HG03432 (cell line): ENCODE measurements at regions not wholly inside any gene's neighbourhood (a gene's known extent, or its start where the extent isn't known, plus 50 kb on each side); places are given as distances from the start of the nearest gene placed in this dataset.
"Not testable (repeated sequence)": the region's sequence is repeated elsewhere in the genome, so short reads cannot be mapped to it uniquely, and the experiment has no call there.

Experiments used
- ATAC-seq: cut with Tn5 transposase; IDR thresholded peaks from one replicate; pipeline ENCODE4 v1.9.1; 2021; ENCODE audit warnings: mild to moderate bottlenecking, moderate library complexity; ENCODE audit not compliant: unreplicated experiment

DNA sequence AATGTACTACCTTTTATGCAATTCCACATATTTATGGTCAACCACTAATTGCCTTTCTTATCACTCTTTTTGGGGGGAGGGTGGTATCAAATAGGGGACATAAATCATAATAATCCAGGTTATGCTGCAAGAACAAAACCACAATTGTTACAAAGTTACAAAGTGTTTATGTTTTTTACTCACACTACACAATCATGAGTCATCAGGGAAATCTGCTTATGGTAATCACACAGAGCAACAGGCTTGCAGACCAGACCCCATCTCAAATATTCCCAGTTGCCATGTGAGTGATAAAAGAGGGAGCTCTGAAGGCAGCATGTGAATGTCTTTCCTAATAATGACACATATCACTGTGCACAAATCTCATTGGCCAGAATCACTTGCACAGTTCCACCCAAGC is 304.7 kb upstream of the TMEFF2 start:
- ATAC-seq: no peak

DNA sequence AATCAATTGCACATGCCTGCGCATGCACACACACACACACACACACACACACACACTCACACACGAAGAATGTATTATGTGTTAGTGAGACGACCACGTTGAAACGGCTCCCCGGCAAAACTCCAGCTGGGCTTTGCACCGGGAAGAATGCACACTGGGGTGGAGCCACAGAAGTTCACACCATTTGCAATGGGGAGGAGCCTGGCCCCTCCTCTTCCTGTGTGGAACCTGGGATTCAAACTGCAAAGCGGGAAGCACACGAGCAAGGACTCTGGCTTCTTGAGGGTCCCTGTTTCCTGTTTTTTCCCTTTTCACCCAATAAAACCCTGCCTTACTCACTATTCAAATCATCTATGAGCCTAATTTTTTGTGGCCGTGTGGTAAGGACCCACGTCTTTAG is 304.0 kb upstream of the TMEFF2 start:
- no peak for ATAC-seq

DNA sequence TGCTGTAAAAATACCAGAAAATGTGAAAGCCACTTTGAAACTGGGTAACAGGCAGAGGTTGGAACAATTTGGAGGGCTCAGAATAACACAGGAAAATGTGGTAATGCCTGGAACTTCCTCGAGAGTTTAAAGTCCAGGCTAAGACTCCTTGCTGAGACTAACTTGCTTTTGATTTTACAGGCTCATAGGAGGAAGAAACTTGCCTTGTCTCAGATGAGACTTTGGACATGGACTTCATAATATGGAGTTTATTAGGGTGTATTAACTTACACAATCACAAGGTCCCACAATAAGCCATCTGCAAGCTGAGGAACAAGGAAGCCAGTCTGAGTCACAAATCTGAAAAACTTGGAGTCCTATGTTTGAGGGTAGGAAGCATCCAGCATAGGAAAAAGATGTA is 293.4 kb upstream of the TMEFF2 start:
- not testable (repeated sequence) for ATAC-seq

DNA sequence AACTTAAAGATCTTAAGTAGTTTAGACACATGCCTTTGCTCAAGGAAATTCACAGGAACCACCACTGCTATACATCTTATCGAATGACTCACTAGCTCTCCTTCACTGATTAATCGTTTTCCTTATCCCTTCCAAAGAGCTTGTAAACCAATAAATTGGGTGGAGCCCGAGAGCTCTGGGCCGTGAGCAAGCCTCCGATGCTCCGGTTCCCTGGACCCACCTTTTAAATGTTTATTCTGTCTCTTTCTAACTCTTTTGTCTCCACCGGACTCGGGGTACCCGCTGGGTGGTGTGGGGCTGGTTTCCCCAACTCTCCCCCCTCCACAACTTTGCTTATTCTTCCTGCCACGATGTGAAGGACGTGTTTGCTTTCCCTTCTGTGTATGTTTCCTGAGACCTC is 292.9 kb upstream of the TMEFF2 start:
- ATAC-seq: no peak

DNA sequence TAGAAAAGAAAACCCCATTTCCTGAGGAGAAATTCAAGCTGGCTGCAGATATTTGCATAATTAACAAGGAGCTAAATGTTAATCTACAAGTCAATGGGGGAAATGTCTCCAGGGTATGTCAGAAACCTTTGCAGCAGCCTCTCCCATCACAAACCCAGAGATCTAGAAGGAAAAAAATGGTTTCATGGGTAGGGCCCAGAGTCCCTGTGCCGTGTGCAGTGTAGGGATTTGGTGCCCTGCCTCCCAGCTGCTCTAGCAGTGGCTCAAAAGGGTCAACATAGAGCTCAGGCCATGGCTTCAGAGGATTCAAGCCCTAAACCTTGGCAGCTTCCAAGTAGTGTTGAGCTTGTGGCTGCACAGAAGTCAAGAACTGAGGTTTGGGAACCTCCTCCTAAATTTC is 290.2 kb upstream of the TMEFF2 start:
- no peak for ATAC-seq

DNA sequence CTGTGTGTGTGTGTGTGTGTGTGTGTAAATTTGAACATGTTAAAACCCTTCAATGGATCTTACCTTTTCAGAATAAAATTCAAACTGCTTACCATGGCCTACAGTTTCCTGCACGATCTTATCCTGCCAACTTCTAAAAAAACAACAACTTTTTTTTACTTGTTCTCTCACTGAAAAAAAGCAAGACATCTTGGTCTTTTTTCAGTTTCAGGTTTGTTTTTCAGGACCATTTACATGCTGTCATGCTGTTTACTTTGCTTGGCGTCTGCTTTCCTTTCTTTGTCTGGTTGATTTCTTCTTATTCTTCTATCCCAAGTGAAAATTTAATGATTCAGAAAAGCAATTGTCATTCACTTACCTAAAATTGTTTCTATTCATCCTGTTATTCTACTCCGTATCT is 286.3 kb upstream of the TMEFF2 start:
- ATAC-seq: no peak

DNA sequence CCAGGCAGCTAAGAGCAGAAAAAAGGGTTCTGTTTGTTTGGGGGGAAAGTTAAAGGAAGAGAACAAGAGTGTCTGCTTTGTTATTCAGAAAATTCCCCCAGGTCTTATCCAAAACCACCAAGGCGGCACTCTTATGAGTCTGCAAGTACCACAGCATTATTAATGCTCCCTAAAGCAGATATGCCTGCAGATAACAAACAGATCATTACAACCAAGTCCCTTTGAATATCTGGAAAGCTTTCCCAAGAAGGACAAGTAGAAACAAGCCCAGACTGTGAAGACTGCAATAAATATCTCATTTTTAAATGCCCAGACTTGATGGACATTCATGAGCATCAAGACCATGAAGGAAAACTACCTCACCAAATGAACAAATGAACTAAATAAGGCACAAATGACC is 278.6 kb upstream of the TMEFF2 start:
- no peak for ATAC-seq

DNA sequence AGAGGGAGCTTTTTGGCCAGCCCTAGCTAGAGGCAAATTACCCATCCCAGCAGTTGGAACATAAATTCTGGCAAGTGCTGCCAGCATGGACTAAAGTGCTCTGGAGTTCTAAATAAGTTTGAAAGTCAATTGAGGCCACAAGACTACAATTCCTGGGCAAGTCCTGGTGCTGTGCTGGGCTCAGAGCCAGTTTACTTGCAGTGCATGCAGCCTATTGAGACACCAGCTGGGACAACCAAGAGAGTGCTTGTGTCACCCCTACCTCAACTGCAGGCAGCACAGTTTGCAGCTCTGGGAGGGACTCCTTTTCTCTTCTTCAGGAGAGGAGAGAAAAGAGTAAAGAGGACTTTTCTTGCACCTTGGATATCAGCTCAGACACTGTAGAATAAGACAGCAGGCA is 277.2 kb upstream of the TMEFF2 start:
- ATAC-seq: no peak

DNA sequence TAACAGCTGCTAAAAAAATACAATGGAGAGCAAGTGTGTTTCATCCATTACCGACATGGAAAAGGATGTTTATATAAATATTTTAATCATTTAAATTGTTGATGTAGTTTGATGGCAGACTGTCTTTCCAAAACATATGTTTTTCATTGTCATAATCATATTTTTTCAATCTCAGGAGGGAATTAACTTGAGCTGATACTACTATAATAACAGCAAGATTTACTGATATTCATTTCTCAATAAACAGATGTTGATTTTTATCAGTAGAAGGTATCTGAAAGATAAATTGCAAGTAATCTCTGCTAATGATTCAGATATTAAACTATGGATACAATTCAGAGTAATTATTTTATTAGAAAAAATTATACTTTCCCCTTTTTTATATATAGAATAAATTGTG is 274.9 kb upstream of the TMEFF2 start:
- no peak for ATAC-seq

DNA sequence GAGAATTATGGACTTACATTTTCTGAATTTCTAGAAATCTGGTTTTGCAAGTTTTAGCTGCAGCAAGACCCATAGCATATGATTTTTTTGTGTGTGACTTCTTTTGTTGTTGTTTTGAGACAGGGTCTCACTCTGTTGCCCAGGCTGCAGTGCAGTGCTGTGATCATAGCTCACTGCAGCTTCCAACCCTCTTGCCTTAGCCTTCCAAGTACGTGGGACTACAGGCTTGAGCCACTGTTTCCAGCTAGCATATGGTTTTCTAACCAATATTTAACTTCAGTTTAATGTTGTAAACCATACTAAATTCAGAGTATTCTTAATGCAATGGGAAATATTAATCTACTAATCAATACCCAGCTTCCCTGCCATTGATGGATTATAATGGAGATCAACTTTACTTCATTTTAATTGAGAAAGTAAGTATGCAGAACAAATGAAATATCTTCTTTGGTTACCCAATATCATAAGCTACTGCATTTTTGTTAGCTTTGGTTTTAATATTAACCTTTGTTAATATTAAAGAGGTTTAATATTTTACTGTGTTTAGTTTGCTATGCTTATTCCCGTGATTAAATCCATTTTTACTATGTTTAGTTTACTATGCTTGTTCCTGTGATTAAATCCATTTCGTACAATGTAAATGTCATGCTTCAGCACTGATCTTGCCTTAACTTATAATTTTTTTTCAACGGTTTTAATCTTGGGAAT is 273.4 kb upstream of the TMEFF2 start:
- ATAC-seq: no peak

DNA sequence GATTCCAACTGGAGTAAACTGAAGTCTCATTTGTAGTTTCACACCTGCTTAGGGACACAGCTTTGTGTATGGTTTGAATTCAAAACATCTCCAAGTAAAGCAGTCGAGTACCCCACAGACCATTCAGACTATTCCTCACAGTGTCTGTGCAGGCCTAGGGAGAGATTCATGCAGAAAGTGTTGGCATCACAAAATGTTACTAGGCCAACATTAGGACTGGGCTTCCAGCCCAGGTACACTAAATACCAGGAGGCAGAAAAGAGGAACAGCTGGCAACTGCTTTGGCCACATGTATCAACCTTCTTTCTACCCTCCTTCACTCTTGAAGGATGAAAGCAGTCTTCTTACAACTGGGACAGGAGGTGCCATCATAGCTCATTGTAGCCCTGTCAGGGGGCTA is 270.4 kb upstream of the TMEFF2 start:
- ATAC-seq: no peak

DNA sequence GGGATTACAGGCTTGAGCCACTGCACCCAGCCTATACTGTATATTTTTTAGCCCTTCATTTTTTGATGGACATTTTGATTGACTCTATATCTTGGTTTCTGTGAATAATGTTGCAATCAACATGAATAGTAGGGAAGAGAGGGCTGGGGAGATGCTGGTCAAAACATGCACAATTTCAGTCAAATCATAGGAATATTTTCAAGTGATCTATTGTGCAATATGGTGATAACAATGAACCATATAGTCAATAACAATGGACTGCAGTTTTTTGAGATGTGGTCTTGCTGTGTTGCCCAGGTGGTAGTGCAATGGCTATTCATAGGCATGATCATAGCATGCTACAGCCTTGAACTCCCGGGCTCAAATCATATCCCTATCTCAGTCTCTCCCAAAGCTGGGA is 264.7 kb upstream of the TMEFF2 start:
- no peak for ATAC-seq

DNA sequence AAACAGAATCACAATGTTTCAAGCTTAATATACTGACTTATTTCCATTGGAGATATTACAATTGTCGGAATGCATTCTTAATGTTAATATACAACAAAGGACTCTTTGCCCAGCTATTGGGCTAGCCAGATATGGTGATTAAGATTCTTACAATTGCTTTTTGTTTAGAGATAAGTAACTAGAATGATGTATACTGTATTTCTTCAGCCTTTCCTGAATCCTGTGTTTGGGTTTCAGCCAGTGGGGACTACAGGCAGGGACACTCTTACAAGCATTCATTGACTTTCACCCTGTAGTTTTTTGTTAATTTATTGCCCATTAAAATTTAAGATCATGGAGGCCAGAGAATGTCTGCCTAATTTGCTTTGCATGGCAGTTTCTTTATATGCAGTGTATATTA is 254.1 kb upstream of the TMEFF2 start:
- ATAC-seq: no peak

DNA sequence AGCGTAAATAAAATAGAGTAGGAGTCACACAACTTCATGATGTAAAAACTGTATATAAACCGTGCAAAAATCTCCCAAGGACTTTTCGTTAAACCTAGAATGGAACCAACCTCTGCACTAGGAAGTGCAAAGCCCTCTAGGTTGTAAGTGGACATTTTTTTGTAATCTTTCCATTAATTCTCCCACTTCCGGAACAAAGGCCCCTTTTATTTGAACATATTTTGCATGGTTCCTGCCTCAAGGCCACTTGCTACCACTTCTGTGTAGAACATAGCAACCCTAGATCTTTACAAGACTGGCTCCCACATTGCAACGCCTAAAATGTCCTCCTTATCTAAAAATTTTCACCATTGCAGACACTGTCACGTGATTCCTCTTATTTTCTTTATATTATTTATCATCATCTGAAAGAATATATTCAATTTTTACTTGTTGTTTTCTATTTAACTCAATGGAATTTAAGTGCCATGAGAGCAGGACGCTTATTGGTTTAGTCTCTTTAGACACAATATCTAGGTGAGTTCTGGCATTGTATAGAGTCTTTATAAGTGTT is 249.6 kb upstream of the TMEFF2 start:
- no peak for ATAC-seq

DNA sequence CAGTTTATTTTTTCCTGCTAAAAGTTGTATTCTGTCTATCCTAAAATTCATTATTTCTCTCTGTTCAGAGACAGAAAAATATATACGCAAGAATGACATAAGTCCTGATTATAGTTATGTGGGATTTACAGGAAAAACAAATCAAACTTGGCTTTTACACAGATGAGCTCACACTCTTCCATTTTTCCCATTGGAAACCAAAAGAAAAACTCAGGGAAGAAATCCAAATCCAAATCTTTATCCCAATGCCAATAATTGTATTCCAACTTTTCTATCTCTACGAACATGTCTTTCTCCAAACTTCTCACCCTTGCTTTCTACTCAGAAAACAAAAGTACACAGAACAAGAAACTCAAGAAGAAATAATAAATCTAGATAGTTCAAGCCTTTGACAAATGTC is 249.1 kb upstream of the TMEFF2 start:
- no peak for ATAC-seq

DNA sequence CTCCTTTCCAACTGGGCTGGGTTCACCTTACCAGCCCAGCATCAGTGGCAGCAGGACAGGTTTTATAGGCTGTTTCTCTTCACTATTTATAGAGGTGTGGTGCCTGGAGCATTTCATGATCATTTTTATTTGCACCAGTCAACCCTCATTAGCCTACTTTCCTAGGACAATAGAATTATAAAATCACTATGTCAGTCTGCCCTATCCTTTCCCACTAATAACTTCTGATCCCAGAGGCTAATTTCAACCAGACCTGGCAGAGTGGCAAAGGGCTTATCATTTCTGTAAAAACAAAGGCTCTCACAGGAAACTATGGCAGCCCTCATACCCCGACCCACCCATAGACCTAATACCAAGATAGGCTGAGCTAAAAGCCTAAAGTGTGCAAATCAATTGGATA is 243.5 kb upstream of the TMEFF2 start:
- no peak for ATAC-seq

DNA sequence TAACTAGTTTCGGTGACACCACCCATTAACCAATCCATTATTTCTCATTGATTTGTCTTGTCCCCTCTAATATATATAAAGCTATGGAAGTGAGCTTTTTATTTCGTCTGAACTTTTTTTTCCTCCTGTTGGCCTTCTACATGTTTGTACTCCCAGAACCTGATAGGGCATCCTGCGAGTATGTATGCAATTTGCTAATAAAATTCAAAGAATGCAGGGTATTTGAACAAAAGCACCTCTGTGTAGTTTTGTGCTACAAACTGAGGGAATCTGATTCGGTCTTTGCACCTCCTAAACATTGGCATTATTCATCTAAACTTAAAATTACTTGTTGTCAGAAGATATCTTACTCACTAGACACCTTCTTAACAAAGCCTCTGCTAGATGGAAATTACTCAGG is 242.9 kb upstream of the TMEFF2 start:
- no peak for ATAC-seq

DNA sequence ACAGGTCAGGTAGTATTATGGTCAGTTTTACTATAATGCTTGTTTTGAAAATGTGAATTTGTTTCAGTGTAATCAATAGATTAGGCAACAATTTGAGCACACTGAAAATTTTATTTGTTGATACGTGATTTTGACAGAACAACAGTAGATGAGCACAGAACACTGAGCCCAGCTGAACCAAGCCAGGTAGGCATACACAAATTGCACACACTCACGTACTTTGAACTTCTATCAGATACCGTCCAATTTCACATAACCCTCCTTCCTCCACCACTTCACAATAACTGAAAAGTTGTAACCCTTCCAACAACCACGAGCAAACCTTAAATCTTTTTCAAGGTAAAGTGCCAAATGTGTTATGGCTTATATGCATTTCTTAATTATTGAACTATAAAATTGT is 229.5 kb upstream of the TMEFF2 start:
- ATAC-seq: no peak

DNA sequence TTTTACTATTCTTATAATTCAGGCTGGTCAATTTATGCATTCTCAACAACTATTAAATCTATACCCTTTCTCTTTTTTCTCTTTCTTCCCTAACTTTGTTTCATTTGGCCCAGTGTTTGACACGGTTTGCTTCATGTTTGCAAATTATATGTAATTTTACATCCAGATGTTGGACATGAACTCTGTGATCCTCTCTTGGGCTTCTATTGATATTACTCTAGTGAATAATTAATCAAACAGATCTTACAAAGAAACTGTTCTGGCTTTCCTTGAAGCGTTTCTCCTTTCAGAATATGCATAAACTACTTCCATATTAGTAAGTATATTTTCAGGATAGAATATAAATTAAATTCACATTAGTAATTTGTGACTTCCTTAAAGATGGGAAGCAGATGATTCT is 225.1 kb upstream of the TMEFF2 start:
- ATAC-seq: no peak

DNA sequence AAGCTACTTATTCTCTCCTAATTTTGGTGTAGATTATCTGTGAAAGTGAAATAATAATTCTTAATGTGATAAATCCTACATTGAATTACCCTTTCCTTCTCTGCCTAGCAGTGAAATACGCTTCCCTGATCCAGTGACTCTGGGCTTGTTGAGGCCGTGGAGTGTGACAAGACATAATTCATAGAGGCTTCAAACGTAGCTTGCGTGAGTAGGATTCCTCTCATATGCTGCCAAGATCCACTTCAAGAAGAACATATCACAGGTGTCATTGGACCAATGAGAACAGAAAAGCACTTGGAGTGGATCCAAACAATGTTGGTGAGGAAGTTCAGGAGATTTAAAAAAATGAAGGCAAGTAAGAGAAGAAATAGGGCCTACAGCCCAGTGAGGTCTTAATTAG is 221.3 kb upstream of the TMEFF2 start:
- ATAC-seq: no peak

DNA sequence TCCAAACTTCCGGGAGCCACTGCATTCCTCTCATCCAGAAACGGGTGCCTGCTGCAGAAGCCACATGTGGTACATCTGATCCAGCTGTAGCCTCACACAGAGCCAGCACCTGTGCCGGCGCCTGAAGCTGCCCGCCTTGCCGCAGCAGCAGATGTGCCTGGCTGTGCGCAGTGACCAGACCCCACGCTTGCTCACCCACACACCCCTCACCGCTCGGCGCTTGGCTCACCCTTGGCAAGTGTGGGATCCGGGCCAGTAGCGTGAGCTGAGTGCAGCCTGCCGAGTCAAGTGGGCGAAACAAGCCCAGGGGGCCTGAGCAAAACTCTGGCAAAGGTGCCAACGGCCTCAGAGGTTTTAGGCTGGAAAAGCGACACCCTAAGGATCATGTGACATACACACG is 220.1 kb upstream of the TMEFF2 start:
- no peak for ATAC-seq

DNA sequence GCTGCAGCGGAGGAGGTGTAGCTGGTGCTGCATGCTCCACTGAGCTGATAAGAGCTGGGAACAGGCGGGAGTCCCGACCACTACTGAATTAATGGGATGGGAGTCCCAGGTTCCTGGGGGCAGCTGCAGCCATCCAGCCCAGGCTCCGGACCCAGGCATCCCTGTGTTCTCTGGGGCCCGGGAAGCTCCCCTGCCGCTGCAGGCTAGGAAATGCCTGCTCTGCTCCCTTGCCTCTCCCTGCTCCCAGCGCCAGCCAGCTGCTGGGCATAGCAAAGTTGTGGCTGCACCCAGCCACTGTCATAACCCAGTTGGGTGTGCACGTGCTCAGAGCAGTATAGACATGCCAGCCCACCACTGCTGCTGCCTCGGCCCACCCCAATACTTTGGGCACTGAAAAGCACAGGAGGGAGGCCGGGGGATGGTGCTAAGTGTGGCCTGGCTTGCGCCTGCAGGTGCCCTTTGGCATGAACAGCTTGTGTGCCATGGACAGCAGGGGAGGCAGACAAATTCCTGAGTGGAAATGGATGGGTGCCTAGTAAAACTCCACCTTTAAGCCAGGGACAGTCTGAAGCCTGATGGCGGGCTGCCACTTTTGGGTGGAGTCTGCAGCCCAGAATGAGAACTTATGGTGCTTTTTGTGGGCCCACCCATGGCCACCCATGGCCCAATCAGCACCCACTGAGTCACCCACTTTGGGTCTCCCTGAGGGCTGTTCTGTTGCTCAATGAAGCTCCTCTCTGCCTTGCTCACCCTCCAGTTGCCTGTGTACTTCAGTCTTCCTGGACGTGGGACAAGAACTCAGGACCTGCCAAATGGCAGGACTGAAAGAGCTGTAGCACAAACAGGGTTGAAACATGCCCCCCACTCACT is 219.3 kb upstream of the TMEFF2 start:
- no peak for ATAC-seq
